Endothelial cell (in vitro differentiated cells): ENCODE measurements at regions not wholly inside any gene's neighbourhood (a gene's known extent, or its start where the extent isn't known, plus 50 kb on each side); places are given as distances from the start of the nearest gene placed in this dataset.

Experiments used
- DNase-seq: peaks from one replicate; pipeline ENCODE4 v3.0.0; 2021; ENCODE audit warnings: low spot score
- H3K27ac Mint-ChIP-seq: one replicate; pipeline ENCODE4 v1.8.0; 2021; ENCODE audit warnings: mixed read lengths, inconsistent platforms; ENCODE audit not compliant: unreplicated experiment
- H3K27me3 Mint-ChIP-seq: one replicate; pipeline ENCODE4 v1.8.0; 2021; ENCODE audit warnings: mild to moderate bottlenecking, moderate library complexity, mixed read lengths, inconsistent platforms; ENCODE audit not compliant: unreplicated experiment
- H3K36me3 Mint-ChIP-seq: one replicate; pipeline ENCODE4 v1.8.0; 2021; ENCODE audit warnings: mild to moderate bottlenecking, low read depth, mixed read lengths, inconsistent platforms; ENCODE audit not compliant: unreplicated experiment
- H3K4me1 Mint-ChIP-seq: one replicate; pipeline ENCODE4 v1.8.0; 2021; ENCODE audit warnings: mild to moderate bottlenecking, mixed read lengths, inconsistent platforms; ENCODE audit not compliant: unreplicated experiment
- H3K4me3 Mint-ChIP-seq: one replicate; pipeline ENCODE4 v1.8.0; 2021; ENCODE audit warnings: mild to moderate bottlenecking, mixed read lengths, inconsistent platforms; ENCODE audit not compliant: unreplicated experiment
- H3K9me3 Mint-ChIP-seq: one replicate; pipeline ENCODE4 v1.8.0; 2021; ENCODE audit warnings: mixed read lengths, inconsistent platforms; ENCODE audit not compliant: unreplicated experiment
- CTCF ChIP-seq: fragments of 200-600 bp; sonication (generic); IDR thresholded peaks from one replicate; pipeline ENCODE4 v1.5.0; 2021; ENCODE audit warnings: antibody characterized with exemption; ENCODE audit not compliant: unreplicated experiment

GRCh38 chr1:79950511-79950910 lies 944.0 kb upstream of the ADGRL4 start:
- H3K27me3 Mint-ChIP-seq = no peaks in the 10 kb centered on the region
- H3K9me3 Mint-ChIP-seq = no peaks in the 10 kb centered on the region
- no peaks in the 10 kb centered on the region for H3K4me1 Mint-ChIP-seq
- DNase-seq = no peak
- no peak overlapping the region for H3K4me3 Mint-ChIP-seq
- no peak overlapping the region for H3K27ac Mint-ChIP-seq
- no peak for TF ChIP-seq CTCF
- H3K36me3 Mint-ChIP-seq = no peaks in the 10 kb centered on the region

- Mint-ChIP-seq H3K4me3 (no peak overlapping the region), H3K4me1 (no peaks in the 10 kb centered on the region), H3K27ac (no peak overlapping the region), H3K36me3 (peaks cover 3% of the 10 kb centered on the region), H3K27me3 (no peaks in the 10 kb centered on the region), H3K9me3 (no peaks in the 10 kb centered on the region)
- TF ChIP-seq CTCF = no peak
- DNase-seq = no peak
These were observed 938.9 kb upstream of the ADGRL4 start for GRCh38 chr1:79945391-79945790.

GRCh38 chr1:79929356-79929755 lies 922.8 kb upstream of the ADGRL4 start:
- TF ChIP-seq CTCF = no peak

GRCh38 chr1:79928901-79929300 lies 922.4 kb upstream of the ADGRL4 start:
- no peak for DNase-seq
- H3K36me3 Mint-ChIP-seq = no peaks in the 10 kb centered on the region
- no peaks in the 10 kb centered on the region for H3K9me3 Mint-ChIP-seq
- H3K27me3 Mint-ChIP-seq = no peaks in the 10 kb centered on the region
- H3K4me1 Mint-ChIP-seq = no peaks in the 10 kb centered on the region
- no peak for TF ChIP-seq CTCF
- no peak overlapping the region for H3K27ac Mint-ChIP-seq
- no peak overlapping the region for H3K4me3 Mint-ChIP-seq

More at GRCh38 chr1:79929356-79929755, 922.8 kb upstream of the ADGRL4 start:
- H3K4me1 Mint-ChIP-seq = no peaks in the 10 kb centered on the region
- H3K27ac Mint-ChIP-seq = no peak overlapping the region
- H3K9me3 Mint-ChIP-seq = no peaks in the 10 kb centered on the region
- no peaks in the 10 kb centered on the region for H3K36me3 Mint-ChIP-seq
- no peak overlapping the region for H3K4me3 Mint-ChIP-seq
- no peaks in the 10 kb centered on the region for H3K27me3 Mint-ChIP-seq
- no peak for DNase-seq

GRCh38 chr1:79920960-79921669 lies 914.6 kb upstream of the ADGRL4 start:
- peaks cover 9% of the 10 kb centered on the region for H3K9me3 Mint-ChIP-seq
- peaks cover 5% of the 10 kb centered on the region for H3K36me3 Mint-ChIP-seq
- H3K27me3 Mint-ChIP-seq = peaks cover 1% of the 10 kb centered on the region
- DNase-seq = no peak
- no peak for TF ChIP-seq CTCF
- H3K4me3 Mint-ChIP-seq = no peak overlapping the region
- H3K27ac Mint-ChIP-seq = no peak overlapping the region
- no peaks in the 10 kb centered on the region for H3K4me1 Mint-ChIP-seq
